AG04450 (cell line): ENCODE measurements at regions not wholly inside any gene's neighbourhood (a gene's known extent, or its start where the extent isn't known, plus 50 kb on each side); places are given as distances from the start of the nearest gene placed in this dataset.
"Not testable (repeated sequence)": the region's sequence is repeated elsewhere in the genome, so short reads cannot be mapped to it uniquely, and the experiment has no call there.

Experiments used
- CTCF ChIA-PET: fragments of 300-600, 350-600 bp; formaldehyde crosslinking; extraction: SDS; loops from one replicate; lab custom pipeline; 2022; ENCODE audit warnings: antibody characterized with exemption, inconsistent platforms; lab: Charles Lee
- POLR2A ChIA-PET: fragments of 350-600 bp; formaldehyde crosslinking; extraction: SDS; loops from one replicate; lab custom pipeline; 2021; ENCODE audit warnings: antibody characterized with exemption, inconsistent platforms; lab: Yijun Ruan, JAX
- DNase-seq: peaks from one replicate; pipeline ENCODE4 v3.0.0-alpha.2; 2011; ENCODE audit warnings: low read depth, low spot score
- H3K27ac ChIP-seq: one replicate; pipeline ENCODE4 v1.5.1; 2012; ENCODE audit warnings: low read depth, low read length, control low read depth
- H3K27me3 ChIP-seq: one replicate; pipeline ENCODE4 v1.6.0; 2012; ENCODE audit warnings: low read length; ENCODE audit not compliant: control insufficient read depth, insufficient read depth
- H3K4me3 ChIP-seq: 2 replicates; pipeline ENCODE4 v1.5.1; 2011; ENCODE audit warnings: mild to moderate bottlenecking, low read depth, low read length, control low read depth
- H3K9me3 ChIP-seq: 2 replicates; pipeline ENCODE4 v1.5.1; 2012; ENCODE audit warnings: low read length; ENCODE audit not compliant: control insufficient read depth, insufficient read depth
- CTCF ChIP-seq: IDR thresholded peaks from 2 replicates; pipeline ENCODE4 v1.5.1; 2011; ENCODE audit warnings: low read depth, low read length, control low read depth, inconsistent platforms

- Histone ChIP-seq H3K4me3 (no peak overlapping the region), H3K27ac (no peak overlapping the region), H3K9me3 (peaks cover 8% of the 10 kb centered on the region), H3K27me3 (no peaks in the 10 kb centered on the region)
- POLR2A ChIA-PET, result no interaction called here
- CTCF ChIA-PET, result no interaction called here
- no peak for DNase-seq
- TF ChIP-seq CTCF, result no peak
Measured at GRCh38 chr9:40935336-40935735, 193.1 kb downstream of the FOXD4L6 start.

DNA sequence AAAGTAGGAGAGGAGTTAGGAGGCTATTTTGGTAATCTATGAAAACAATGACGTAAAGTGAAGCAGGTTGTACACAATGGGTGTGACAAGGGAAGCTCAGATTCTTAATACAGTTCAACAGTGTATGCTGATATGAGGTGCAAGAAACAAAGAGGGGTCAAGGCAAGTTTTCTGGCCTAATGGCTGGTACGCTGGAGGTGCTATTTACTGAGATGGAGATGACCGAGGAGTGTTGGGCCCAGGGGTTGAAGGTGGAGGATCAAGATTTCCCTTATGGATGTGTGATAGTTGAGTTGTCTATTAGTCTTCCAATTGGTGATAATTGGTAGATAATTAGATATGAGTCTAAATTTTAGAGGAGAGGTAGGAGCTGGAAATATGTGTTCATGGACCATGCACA, 194.0 kb downstream of the FOXD4L6 start:
- POLR2A ChIA-PET, H3K9me3 ChIP-seq, CTCF ChIA-PET, H3K27me3 ChIP-seq, DNase-seq, H3K27ac ChIP-seq, H3K4me3 ChIP-seq: not testable (repeated sequence)

- H3K27ac ChIP-seq, H3K4me3 ChIP-seq, POLR2A ChIA-PET, H3K27me3 ChIP-seq, DNase-seq, CTCF ChIA-PET: not testable (repeated sequence)
- H3K9me3 ChIP-seq, result peaks cover 34% of the 10 kb centered on the region
Measured at GRCh38 chr9:40930426-40930825, 198.1 kb downstream of the FOXD4L6 start.

GRCh38 chr9:40929488-40929845, 199.0 kb downstream of the FOXD4L6 start:
- POLR2A ChIA-PET, H3K27me3 ChIP-seq, CTCF ChIA-PET, H3K4me3 ChIP-seq, DNase-seq, H3K27ac ChIP-seq: not testable (repeated sequence)
- H3K9me3 ChIP-seq, result peaks cover 38% of the 10 kb centered on the region

GRCh38 chr9:40928803-40929487, 199.5 kb downstream of the FOXD4L6 start:
- DNase-seq, result no peak
- Histone ChIP-seq H3K27me3 (no peaks in the 10 kb centered on the region), H3K27ac (no peak overlapping the region), H3K4me3 (no peak overlapping the region), H3K9me3 (peaks cover 38% of the 10 kb centered on the region)
- no peak for TF ChIP-seq CTCF
- ChIA-PET POLR2A (no interaction called here), CTCF (no interaction called here)

DNA sequence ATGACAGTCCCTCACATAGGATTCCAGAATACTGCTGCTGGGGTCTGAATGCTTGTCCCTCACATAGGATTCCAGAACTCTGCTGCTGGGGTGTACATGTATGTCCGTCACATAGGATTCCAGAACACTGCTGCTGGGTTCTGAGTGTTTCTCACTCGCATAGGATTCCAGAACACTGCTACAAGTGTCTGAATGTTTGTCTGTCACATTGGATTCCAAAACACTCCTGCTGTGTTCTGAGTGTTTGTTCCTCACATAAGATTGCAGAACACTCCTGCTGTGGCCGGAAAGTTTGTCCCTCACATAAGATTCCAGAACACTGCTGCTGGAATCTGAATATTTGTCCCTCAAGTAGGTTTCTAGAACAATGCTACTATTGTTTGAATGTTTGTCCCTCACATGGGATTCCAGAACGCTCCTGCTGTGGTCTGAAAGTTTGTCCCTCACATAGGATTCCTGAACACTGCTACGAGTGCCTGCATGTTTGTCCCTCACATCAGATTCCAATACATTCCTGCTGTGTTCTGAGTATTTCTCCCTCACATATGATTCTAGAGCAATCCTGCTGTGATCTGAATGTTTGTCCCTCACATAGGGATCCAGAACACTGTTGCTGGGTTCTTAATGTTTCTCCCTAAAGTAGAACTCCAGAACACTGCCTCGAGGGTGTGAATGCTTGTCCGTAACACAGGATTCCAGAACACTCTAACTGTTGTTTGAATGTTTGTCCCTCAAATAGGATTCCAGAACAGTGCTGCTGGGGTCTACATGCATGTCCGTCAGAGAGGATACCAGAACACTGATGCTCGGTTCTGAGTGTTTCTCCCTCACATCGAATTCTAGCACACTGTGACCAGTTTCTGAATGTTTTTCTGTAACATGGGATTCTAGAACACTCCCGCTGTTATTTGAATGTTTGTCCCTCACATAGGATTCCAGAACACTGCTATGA, 200.4 kb downstream of the FOXD4L6 start:
- no peak for TF ChIP-seq CTCF
- Histone ChIP-seq H3K4me3 (no peak overlapping the region), H3K9me3 (peaks cover 38% of the 10 kb centered on the region), H3K27ac (no peak overlapping the region), H3K27me3 (no peaks in the 10 kb centered on the region)
- ChIA-PET POLR2A (no interaction called here), CTCF (no interaction called here)
- DNase-seq, result no peak
